GM19463 (cell line): ENCODE measurements at regions not wholly inside any gene's neighbourhood (a gene's known extent, or its start where the extent isn't known, plus 50 kb on each side); places are given as distances from the start of the nearest gene placed in this dataset.
"Not testable (repeated sequence)": the region's sequence is repeated elsewhere in the genome, so short reads cannot be mapped to it uniquely, and the experiment has no call there.

Source experiments
- ATAC-seq: cut with Tn5 transposase; IDR thresholded peaks from one replicate; pipeline ENCODE4 v1.9.1; 2021; ENCODE audit warnings: mild to moderate bottlenecking, moderate library complexity; ENCODE audit not compliant: unreplicated experiment

DNA sequence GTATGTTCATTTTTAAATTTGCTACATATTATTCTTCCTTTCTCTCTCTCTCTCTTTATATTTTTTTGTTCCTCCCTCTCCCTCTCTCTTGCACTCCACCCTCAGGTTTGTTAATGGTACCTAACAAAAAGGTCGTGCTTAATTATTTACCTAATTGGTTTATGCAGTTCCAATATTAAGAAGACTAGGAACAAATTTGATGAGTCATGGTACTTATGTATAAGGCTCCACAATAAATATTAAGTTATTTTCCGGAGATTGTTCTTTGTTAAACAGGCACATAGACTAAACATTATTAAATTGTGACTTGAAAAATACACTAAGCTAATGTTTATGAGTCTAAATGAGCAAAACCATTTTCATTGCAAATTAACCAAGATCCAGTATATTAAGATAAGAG lies 1200.8 kb upstream of the ALCAM start:
- ATAC-seq = no peak

DNA sequence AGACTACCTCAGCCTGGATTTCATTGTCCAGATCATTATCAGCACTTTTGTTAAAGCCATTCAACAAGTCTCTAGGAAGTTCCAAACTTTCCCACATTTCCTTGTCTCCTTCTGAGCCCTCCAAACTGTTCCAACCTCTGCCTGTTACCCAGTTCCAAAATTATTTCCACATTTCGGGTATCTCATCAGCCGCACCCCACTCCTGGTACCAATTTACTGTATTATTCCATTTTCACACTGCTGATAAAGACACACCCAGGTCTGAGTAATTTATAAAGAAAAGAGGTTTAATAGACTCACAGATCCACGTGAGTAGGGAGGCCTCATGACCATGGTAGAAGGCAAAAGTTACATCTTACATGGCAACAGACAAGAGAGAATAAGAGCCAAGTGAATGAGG lies 1198.3 kb upstream of the ALCAM start:
- ATAC-seq = no peak

DNA sequence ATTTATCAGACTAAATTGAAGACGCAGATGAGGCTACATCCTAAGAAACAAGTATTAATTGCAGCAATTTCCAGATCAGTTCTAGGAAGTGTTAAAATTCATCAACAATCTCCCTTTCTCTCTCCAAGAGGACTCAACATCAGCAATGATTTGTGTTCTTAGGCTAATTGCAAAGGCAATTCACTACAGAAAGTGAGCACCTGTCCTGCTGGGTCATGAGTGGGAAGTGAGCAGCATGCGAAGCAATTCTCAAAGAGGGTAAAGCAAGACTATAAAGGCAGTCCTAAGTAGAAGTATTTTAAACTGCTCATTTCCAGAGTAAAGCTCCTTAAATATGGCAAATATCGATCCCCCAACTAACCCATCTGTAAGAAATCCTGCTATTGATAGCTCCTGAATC lies 1191.0 kb upstream of the ALCAM start:
- ATAC-seq = no peak

DNA sequence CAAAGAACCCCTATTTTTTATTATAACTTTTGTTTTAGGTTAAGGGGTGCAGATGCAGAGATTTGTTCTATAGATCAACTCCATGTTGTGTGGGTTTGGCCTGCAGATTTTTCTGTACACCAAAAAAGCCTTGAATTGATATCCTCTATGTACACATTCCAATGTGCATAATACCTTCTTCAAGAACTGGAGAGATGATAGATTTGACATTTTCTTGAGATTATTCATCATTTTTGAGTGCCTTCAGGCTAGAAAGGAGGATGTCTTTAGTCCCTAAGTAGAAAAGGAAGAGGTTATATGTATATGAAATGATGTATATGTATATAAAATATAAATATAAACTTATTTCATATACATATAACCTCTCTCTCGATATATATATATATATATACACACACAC lies 1190.0 kb upstream of the ALCAM start:
- ATAC-seq = no peak

DNA sequence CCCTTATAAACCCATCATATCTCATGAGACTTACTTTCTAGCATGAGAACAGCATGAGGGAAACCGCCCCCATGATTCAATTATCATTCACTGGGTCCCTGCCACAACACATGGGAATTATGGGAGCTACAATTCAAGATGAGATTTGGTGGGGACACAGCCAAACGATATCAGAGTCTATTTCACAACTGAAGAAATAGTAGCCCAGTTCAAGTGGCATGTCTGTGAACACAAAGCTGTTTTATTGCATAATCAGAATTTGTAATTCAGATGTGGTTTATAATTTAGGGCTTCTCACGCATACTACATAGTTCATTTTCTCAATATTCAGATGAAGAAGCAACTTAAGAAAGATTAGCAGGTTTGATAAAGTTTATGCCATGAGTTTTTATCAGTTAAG lies 1188.0 kb upstream of the ALCAM start:
- no peak for ATAC-seq

DNA sequence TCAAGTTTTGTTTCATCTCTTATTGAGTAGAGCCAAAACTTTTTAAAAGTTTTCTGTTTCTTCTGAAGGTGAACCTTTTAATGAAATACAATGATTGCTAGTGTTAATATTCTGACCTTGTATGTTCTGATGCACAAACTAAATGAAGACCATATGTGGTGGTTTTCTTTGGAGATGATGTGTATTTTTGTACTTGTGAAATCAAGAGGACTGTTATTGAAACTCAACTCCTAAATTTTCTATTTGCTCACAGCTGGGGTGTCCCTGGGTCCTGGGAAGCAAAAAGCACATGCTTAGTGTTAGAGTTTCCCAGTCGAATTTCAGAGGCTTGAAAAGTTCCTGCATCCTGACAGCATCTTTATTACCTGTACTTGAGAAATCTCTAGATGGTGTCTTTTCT lies 1185.8 kb upstream of the ALCAM start:
- ATAC-seq = no peak

DNA sequence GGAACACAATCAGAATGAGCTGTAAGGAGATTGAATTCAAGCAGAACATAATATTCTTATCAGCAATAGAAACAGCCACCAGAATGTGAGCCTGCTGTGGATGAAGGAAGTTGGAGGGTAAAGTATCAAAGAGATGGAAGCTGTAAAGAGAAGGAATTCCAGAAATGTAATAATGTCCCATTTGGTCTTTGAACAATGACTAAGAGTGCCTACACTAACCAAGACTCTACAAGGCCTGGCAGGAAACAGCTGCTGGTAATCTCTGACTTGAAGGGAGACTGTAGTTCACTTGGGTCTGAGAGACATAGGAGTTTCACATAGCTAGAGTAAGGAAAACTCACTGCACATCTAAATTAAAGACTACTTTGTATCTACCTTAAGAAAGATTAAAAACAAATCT lies 1176.0 kb upstream of the ALCAM start:
- ATAC-seq = no peak

DNA sequence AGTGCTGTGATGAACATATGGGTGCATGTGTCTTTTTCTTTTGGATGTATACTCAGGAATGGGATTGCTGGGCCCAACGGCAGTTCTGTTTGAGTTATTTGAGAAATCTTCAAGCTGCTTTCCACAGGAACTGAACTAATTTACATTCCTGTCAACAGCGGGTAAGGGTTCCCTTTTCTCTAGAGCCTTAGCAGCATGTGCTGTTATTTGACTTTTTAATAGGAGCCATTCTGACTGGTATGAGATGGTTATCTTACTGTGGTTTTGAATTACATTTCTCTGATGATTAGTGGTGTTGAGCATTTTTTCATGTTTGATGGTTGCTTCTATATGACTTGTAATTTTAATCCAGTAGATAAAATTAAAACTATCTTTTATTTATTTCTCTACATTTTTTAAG lies 1168.6 kb upstream of the ALCAM start:
- ATAC-seq = no peak

DNA sequence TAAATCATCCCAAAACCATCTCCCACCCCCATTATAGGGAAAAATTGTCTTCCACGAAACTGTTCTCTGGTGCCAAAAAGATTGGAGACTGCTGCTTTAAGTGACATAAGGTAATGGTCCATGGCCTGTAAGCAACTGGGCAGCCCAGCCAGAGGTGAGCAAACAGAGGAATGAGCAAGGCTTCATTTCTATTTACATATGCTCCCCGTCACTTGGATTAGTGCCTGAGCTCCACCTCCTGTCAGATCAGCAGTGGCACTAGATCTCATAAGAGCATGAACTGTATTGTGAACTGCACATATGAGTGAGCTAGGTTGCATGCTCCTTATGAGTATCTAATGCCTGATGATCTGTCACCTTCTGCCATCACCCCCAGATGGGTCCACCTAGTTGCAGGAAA lies 1159.8 kb upstream of the ALCAM start:
- ATAC-seq = no peak

DNA sequence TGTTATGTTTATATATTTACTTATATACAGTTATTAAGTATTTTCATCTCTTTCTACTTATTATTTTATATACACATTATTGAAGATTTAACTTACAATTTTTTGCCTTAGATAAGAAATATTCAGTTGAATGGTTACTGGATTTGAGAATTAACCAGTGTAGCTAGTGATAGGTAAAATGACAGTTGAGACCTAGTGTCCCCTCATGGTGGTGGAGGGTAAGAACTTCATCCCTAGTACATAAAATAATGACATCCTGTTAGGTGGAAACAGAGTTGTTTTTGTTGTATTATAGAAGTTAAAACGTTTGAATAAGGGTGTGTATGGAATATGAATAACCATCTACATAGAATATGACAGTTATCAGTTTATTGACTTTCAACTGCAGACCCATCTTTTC lies 1152.4 kb upstream of the ALCAM start:
- no peak for ATAC-seq

DNA sequence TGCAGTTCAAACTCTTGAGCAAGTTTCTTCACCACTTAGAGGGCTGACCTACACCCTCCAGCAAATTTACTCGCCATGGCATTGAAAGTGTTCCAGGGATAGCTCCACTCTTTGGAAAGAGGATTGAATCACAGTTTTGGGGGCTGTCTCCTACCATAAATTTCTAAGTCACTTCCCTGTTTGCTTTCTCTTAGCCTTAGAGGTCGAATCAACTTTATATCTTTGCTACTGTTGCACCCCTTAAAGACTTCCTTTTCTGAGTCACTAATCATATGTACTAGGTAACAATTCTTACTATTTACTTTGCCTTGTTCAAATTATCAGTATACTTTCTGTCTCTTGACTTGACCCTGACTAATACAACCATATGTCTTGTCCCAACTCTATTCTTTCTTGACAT lies 1151.8 kb upstream of the ALCAM start:
- no peak for ATAC-seq

DNA sequence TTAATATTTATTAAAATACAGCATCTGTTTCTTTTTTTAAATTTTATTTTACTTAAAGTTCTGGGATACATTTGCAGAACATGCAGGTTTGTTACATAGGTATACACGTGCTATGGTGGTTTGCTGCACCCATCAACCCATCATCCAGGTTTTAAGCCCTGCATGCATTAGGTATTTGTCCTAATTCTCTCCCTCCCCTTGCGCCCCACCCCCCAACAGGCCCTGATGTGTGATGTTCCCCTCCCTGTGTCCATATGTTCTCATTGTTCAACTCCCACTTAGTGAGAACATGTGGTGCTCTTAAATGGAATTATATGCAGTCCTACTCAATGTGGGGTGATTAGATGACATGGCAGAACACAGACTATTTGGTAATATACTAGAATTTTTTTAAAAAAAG lies 1147.7 kb upstream of the ALCAM start:
- ATAC-seq = not testable (repeated sequence)

DNA sequence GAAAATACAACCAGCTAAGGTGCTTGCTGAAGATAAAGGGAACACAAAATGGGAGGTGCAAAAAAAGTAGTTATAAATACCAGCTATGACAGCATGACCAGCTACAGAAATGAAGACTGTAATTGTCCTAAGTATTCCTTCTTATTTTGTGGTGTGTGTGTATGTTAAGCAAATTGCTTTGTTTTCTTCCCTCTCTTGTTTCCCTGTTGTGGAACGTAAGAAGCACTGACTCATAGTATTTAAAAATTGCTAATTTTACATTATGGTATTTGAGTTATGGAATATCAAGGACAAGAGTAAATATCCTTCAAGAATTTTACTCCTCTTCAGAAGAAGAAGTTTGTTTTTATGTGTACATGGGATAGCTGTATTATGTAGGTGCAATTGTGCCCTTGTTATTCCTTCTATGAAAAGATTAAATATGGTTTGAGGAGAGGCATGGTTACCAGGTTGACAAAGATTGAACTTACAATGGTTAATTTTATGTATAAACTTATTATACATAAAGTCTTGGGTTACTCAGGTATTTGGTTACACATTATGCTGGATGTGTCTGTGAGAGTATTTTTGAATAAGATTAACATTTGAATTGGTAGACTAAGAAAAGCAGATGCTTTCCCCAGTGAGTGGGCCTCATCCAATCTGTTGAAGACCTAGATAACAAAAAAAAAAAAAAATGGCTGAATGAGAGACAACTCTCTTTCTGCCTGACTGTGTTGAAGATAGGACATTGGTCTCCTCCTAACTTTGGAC lies 1132.1 kb upstream of the ALCAM start:
- no peak for ATAC-seq

DNA sequence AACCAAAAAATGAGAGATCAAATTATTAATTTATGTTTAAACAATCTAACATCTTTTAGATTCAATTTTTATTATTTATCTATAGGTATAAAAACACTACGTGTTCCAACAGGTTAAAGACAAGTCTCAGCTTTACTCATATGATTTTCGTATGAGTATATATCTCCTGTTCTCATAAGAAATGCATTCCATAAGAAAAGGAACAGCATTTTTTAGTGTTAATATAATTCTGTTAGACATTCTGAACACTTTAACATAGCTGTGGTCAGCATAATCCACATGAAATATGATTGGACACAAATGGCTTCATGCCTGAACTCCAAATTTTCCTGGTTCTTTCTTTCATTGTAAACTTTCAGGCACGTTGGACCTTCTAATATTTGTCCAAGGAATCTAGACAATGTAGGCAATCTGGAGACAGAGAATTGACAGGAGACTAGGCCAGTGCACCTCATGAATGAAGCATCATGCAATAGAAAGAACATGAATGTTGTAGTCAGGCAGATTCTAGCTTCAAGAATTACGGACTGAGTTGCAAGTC lies 1122.0 kb upstream of the ALCAM start:
- no peak for ATAC-seq

DNA sequence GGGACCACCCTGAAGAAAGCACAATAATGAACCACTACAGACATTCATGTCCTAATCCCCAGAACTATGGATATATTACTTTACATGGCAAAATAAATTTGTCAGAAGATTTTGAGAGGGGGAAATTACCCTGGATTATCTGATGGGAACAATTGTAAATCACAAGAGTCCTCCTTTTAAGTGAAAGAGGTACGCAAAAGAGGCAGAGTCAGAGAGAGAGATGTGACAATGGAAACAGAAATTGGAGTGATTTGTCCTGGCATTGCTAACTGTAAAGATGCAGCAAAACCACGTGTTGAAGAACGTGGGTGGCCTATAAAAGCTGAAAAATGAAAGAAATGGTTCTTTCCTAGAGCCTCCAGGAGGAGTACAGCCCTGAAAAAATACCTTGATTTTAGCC lies 1121.4 kb upstream of the ALCAM start:
- ATAC-seq = no peak

DNA sequence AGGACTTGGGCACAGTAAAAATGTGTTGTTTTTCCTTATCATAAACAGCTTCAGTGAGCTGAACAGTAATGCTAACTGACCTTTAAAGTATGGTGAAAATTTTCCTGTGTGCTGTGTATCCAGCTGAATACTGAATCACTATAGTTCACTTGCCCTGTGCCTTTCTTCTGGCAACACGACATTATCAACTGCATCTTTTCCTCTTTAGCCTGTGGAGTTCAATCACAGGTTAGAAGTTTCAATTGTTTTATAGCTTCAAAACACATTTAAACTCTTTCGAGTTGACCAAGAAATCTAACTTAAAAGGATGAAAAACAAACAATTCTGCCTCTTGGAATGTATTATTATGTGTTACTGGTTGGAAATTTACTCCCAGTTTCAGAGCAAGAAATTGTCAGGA lies 1120.7 kb upstream of the ALCAM start:
- no peak for ATAC-seq

DNA sequence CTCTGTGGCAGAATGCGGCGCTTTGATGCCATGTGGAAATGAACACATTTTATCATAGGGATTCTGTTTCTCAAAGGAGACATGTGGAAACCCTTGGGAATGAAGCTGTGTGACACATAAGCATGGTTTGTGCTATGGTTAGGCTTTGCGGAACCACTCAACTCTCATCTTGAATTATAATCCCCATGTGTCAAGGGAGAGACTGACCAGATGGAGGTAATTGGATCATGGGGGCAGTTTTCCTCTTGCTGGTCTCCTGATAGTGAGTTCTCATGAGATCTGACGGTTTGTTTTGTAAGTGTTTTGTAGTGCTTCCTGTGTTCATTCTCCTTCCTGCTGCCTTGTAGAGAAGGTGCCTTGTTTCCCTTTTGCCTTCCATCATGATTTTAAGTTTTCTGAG lies 1109.2 kb upstream of the ALCAM start:
- ATAC-seq = no peak

DNA sequence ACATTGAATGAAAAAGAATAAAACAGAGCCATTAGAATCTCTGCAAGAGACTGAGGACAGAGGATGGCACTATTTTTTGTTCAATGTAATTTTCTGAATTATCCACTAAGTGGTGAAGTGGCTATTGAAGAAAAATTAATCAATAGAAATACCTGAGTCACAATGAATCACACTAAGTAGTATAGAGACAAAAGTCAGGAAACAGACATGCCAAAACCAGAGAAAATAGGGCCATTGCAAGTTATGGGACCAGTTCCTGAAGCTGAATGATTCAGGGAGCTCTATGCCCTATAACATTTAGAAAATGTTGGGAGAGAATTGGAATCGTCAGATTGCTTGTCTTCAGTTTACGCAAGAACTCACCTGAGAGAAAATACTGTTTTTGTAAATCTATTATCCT lies 1103.2 kb upstream of the ALCAM start:
- ATAC-seq = no peak

DNA sequence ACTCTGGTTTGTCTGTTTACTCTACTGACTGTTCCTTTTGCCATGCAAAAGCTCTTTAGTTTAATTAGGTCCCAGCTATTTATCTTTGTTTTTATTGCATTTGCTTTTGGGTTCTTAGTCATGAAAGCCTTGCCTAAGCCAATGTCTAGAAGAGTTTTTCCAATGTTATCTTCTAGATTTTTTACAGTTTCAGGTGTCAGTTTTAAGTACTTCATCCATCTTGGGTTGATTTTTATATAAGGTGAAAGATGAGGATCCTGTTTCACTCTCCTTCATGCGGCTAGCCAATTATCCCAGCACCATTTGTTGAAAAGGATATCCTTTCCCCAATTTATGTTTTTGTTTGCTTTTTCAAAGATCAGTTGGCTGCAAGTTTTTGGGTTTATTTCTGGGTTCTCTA lies 1100.5 kb upstream of the ALCAM start:
- ATAC-seq = not testable (repeated sequence)

DNA sequence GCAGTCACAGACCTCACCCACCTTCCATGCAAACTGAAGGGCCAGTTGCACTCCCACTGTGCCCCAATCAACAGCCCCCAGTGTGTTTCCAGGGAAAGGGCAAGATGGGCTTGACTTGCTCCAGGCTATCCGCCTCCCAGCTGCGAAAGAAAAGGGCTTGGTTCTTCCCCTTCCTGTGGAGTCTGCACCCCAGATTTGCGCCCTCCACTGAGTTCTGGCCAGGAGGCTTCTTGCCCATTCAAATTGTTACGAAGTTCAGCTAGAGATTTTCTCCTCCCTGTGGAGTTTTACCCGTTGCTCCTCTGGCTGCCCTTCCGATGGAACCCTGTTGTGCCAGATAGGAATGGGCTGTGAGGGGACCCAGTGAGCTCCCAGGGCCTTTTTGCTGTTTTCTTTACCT lies 1096.9 kb upstream of the ALCAM start:
- ATAC-seq = no peak

DNA sequence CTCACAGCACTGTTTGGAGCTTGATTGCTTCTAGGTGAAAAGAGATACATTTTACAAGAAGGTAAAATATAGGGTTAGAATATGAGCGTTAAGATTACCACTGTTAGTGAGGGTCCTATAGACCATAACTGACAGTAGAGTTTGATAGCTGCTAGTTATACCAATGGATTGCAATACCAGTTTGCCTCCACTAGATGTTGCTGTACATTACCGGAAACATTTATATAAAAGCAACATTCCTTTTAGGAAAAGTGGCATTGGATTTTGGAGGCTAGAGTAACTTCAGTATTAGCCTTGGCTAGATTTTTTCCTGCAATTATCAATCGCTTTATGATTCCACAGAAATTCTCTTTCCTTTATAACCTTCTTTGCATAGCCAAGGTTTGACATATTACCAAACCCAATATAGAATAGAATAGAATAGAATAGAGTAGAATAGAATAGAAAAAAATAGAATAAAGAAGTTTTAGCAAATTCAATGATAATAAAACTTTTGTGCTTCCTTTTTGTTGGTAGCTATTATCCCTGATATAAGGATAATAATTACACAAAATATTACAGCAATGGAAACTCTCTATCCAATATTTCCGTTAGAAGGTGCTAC lies 1093.6 kb upstream of the ALCAM start:
- ATAC-seq = peak; percentile 58

DNA sequence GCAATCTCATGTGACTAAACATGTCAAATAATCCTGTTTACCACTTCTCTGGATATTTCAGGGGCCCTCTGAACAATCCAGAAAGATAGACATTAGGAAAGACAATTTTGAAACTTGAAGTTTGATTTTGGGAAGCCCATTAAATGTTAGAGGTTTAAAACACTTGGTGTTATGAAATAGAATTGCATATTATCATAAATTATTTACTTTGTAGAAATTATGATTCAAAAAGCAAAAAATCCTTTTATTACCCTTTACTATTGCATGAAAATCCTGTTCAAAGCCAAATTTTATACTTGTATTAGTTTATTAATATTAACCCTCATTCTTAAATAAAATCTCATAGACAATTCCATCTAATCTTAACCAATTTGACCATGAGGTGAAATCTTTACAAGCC lies 1091.5 kb upstream of the ALCAM start:
- ATAC-seq = no peak

DNA sequence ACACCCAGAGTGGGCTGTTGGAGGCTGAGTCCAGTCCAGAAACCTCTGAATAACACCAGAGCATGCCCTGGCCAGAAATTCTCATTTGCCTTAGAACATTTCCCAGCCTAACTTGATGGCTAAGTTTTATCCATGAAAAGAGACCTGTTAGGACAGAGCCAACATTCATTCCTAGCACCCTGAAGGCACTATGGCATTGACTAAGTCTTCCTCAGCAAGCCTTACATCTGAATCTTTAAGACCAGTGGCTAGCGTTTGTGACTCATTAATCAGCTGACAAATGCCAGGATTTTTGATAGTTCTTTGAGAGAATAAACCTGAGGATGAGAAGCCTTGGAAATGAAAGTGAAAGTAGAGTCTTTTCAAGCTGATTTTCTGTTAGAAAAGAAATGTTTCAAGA lies 1087.1 kb upstream of the ALCAM start:
- no peak for ATAC-seq
